Jurkat, Clone E6-1 (cell line): ENCODE measurements at regions not wholly inside any gene's neighbourhood (a gene's known extent, or its start where the extent isn't known, plus 50 kb on each side); places are given as distances from the start of the nearest gene placed in this dataset.

ENCODE experiments used
- DNase-seq: peaks from one replicate; pipeline ENCODE4 v3.0.0-alpha.2; 2011; ENCODE audit warnings: low read depth, low spot score
- H3K4me3 ChIP-seq: 2 replicates; pipeline ENCODE4 v1.5.1; 2011; ENCODE audit warnings: mild to moderate bottlenecking, low read length, control low read depth, moderate library complexity

DNA sequence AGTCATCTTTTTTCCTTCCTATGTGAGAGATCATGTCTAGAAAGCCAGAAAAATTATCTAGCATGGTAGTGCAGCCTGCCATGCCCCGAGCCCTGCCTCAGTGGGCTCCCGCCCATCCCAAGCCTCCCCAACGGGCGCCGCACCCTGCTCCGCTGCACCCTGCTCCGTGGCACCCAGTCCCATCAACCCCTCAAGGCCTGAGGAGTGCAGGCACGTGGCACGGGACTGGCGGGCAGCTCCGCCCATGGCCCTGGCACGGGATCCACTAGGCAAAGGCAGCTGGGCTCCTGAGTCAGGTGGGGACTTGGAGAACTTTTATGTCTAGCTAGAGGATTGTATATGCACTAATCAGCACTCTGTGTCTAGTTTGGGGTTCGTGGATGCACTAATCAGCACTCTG, 83.4 kb upstream of the COL3A1 start:
- DNase-seq: no peak
- H3K4me3 ChIP-seq: no peak overlapping the region

DNA sequence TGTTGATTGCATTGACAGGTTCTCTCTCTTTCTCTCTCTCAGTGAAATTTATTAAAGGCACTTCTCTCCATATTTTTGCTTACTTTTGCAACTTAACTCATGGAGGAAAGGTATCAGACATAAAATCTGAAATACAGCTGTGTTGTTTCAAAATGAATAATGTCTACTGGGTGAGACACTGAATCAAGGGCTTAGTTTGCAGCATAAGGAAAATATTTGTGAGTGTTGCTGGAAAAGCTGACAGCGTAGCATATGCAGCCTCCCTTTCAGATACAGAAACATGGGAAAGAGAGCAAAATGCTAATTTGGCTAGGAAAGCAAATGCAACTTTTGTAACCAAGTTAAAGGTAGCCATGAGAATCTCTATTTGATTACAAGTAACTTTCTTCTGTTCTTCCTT, 81.5 kb upstream of the COL3A1 start:
- no peak for DNase-seq
- no peak overlapping the region for H3K4me3 ChIP-seq

DNA sequence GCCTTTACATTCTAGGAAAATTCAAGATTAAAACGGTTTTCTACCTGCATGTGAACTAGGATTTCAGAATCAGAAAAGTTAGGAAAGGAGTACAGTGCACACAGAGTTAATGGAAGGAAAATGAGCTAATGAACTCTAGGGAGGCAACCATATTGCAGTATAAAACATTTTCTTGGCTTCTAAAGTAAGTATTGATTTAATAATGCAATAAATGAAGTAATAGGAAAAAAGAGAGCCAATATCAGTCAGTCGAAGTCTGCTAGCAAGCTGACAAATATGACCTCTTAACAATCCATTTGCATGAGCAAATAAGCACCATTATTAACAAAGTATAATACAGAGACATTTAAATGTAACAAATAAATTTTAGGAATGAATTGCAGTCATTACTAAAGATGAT, 80.2 kb upstream of the COL3A1 start:
- no peak for DNase-seq
- H3K4me3 ChIP-seq: no peak overlapping the region

- no peak overlapping the region for H3K4me3 ChIP-seq
Observed at GRCh38 chr2:188894979-188895378, 79.2 kb upstream of the COL3A1 start.

GRCh38 chr2:188897096-188897495, 77.1 kb upstream of the COL3A1 start:
- no peak overlapping the region for H3K4me3 ChIP-seq
- DNase-seq: no peak

More at GRCh38 chr2:188894979-188895378, 79.2 kb upstream of the COL3A1 start:
- no peak for DNase-seq

GRCh38 chr2:188898261-188898660, 75.9 kb upstream of the COL3A1 start:
- H3K4me3 ChIP-seq: no peak overlapping the region
- DNase-seq: no peak

DNA sequence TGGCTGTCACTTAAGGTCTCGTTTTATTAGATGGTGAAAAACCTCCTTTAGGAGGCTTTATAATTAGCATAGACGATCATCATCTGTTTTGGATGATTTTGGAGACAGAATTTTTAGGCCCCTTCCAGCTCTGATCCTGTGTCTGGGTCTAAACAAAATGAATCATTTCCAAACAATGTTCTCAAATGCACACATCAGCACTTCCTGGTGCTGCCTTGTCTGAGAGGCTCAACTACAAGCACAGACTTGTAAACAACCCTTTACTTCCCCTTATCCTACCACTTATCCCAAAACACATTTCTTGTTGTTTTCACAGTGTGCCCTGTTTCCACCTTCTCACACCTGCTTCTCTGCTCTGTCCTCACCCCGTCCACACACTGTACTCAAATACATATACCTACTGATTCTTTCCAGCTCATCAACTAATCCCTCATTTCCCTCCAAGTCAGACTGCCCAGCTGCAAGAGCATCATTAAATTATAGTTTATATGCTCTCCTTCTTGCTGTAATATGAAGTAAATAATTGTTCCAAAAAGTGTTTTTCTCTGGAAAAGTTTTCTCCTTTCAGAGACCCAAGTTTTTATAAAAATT, 71.2 kb upstream of the COL3A1 start:
- no peak overlapping the region for H3K4me3 ChIP-seq

DNA sequence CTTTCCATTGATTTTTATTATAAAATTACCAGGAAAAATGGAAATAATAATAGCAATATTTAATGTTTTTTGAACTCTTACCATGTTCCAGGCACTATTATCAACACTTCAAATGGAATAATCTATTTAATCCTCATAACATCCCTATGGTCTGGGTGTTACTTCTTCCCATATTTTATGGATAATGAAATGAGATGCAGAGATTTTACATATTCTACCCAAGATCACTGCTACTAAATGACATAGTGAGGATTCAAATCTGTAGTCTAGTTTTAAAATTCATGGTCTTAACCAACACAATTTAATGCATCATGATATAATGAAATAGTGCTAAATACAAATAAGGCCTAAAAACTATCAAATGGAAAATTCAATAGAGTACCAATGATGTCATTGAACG, 70.4 kb upstream of the COL3A1 start:
- H3K4me3 ChIP-seq: no peak overlapping the region
- DNase-seq: no peak

More for the DNA sequence above, 71.2 kb upstream of the COL3A1 start:
- DNase-seq: no peak

GRCh38 chr2:188909036-188909435, 65.1 kb upstream of the COL3A1 start:
- no peak for DNase-seq

DNA sequence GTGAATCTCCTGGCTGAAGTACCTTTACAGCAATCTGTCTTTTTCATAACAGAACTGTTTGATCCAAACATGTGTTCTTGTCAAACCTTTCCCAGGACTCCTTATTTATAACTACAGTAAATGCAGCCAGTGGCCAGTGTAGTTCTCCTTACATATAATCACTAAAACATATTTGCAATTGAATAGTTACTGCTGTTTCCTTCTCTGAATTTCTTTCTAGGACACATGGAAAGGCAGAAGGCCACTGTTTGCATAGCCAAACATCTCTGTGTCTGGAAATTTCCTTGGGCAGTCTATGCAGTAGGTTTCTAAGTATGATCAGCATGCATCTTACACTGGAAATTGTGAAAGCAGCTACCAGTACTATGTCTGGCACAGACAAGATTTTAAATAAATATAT, 57.4 kb upstream of the COL3A1 start:
- no peak for DNase-seq
- H3K4me3 ChIP-seq: no peak overlapping the region

More at GRCh38 chr2:188909036-188909435, 65.1 kb upstream of the COL3A1 start:
- no peak overlapping the region for H3K4me3 ChIP-seq

- no peak overlapping the region for H3K4me3 ChIP-seq
- no peak for DNase-seq
Observed at GRCh38 chr2:188917632-188918031, 56.5 kb upstream of the COL3A1 start.

DNA sequence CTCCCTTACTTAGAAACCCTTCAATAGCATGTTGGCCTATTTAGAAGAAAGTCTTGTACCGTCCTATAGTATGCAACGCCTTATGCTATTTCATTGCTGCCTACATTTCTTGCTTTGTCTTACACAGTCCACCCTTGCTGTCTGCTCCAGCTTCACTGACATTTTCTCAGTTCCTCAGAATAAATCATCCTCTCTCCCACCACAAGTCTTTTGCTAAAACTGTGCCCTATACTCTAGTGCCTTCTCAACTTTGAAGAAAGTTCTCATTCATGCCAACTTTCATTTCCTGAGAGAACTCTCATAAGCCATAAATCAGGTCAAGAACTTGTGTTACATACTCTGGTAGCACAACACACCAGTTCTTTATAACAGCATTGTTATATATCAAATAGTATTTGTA, 54.3 kb upstream of the COL3A1 start:
- DNase-seq: no peak
- H3K4me3 ChIP-seq: no peak overlapping the region

- H3K4me3 ChIP-seq: no peak overlapping the region
- DNase-seq: no peak
Observed at GRCh38 chr2:188922191-188922590, 52.0 kb upstream of the COL3A1 start.
